Astrocyte of the cerebellum (primary cell): ENCODE measurements at regions not wholly inside any gene's neighbourhood (a gene's known extent, or its start where the extent isn't known, plus 50 kb on each side); places are given as distances from the start of the nearest gene placed in this dataset.
"Not testable (repeated sequence)": the region's sequence is repeated elsewhere in the genome, so short reads cannot be mapped to it uniquely, and the experiment has no call there.

Experiments used
- DNase-seq: peaks from one replicate; pipeline ENCODE4 v3.0.0-alpha.2; 2011; ENCODE audit warnings: low read depth
- H3K4me3 ChIP-seq: 2 replicates; pipeline ENCODE4 v1.5.1; 2011; ENCODE audit warnings: mild to moderate bottlenecking, low read depth, low read length, moderate library complexity
- CTCF ChIP-seq: IDR thresholded peaks from 2 replicates; pipeline ENCODE4 v1.5.1; 2012; ENCODE audit warnings: low read length, low read depth, moderate library complexity, mild to moderate bottlenecking; ENCODE audit errors: missing control alignments
- in situ Hi-C: cut with HindIII; loops from 2 replicates; pipeline ENCODE4 v1.10.0; 2017; ENCODE audit warnings: low sequenced_read_pairs

GRCh38 chr19:27821418-27822018 lies 1391.4 kb downstream of the UQCRFS1 start:
- no peak for DNase-seq
- no peak for TF ChIP-seq CTCF
- in situ Hi-C loops, result no loop called here

GRCh38 chr19:27815985-27816384 lies 1397.0 kb downstream of the UQCRFS1 start:
- no peak overlapping the region for H3K4me3 ChIP-seq
- DNase-seq, result no peak
- no peak for TF ChIP-seq CTCF
- in situ Hi-C loops, result no loop called here

More at GRCh38 chr19:27821418-27822018, 1391.4 kb downstream of the UQCRFS1 start:
- no peak overlapping the region for H3K4me3 ChIP-seq

GRCh38 chr19:27814834-27815233 lies 1398.1 kb downstream of the UQCRFS1 start:
- H3K4me3 ChIP-seq, in situ Hi-C loops, DNase-seq: not testable (repeated sequence)

GRCh38 chr19:27814274-27814673 lies 1398.7 kb downstream of the UQCRFS1 start:
- in situ Hi-C loops, H3K4me3 ChIP-seq, DNase-seq: not testable (repeated sequence)

- in situ Hi-C loops, result no loop called here
- DNase-seq, result no peak
- no peak for TF ChIP-seq CTCF
- no peak overlapping the region for H3K4me3 ChIP-seq
These were observed 1406.4 kb downstream of the UQCRFS1 start for GRCh38 chr19:27806471-27807070.

GRCh38 chr19:27805848-27806247 lies 1407.1 kb downstream of the UQCRFS1 start:
- in situ Hi-C loops, result no loop called here
- DNase-seq, result no peak
- no peak for TF ChIP-seq CTCF
- no peak overlapping the region for H3K4me3 ChIP-seq

GRCh38 chr19:27802293-27802692 lies 1410.7 kb downstream of the UQCRFS1 start:
- DNase-seq, H3K4me3 ChIP-seq, in situ Hi-C loops: not testable (repeated sequence)
- TF ChIP-seq CTCF, result peak; percentile 33
